Psoas muscle (tissue), 7 donors: ENCODE measurements at regions not wholly inside any gene's neighbourhood (a gene's known extent, or its start where the extent isn't known, plus 50 kb on each side); places are given as distances from the start of the nearest gene placed in this dataset.

Experiments
- ATAC-seq, 4 donors: fragments of 200-7000 bp; cut with Tn5 transposase; one replicate each; pipeline ENCODE4 v1.9.1; 2020; ENCODE audit warnings: moderate library complexity in 3 of 4, mild to moderate bottlenecking in 2 of 4
- DNase-seq, 2 donors: peaks; one replicate each; pipeline ENCODE4 v3.0.0-alpha.2; 2020
- H3K27ac ChIP-seq: fragments of 200-600 bp; one replicate; pipeline ENCODE4 v1.8.0; 2022
- H3K27me3 ChIP-seq, 3 donors: fragments of 200-600 bp in 1 of 3; one replicate each; pipeline versions ENCODE4 v1.6.1 to v1.8.0; 2013 to 2022; ENCODE audit warnings: low read length in 2 of 3, mild to moderate bottlenecking in 2 of 3, moderate library complexity in 1 of 3; ENCODE audit not compliant: insufficient read depth in 3 of 3
- H3K36me3 ChIP-seq, 2 donors: fragments of 200-600 bp in 1 of 2; one replicate each; pipeline versions ENCODE4 v1.6.1 to v1.8.0; 2013 to 2022; ENCODE audit warnings: low read depth in 1 of 2, mild to moderate bottlenecking in 1 of 2, moderate library complexity in 1 of 2; ENCODE audit not compliant: insufficient read depth in 1 of 2
- H3K4me1 ChIP-seq: fragments of 200-600 bp; one replicate; pipeline ENCODE4 v1.8.0; 2022
- H3K4me3 ChIP-seq: fragments of 200-600 bp; one replicate; pipeline ENCODE4 v1.8.0; 2022; ENCODE audit warnings: mild to moderate bottlenecking
- H3K9me3 ChIP-seq: fragments of 200-600 bp; one replicate; pipeline ENCODE4 v1.8.0; 2022
- CTCF ChIP-seq: fragments of 200-600 bp; IDR thresholded peaks from one replicate; pipeline ENCODE4 v1.8.0; 2022; ENCODE audit warnings: antibody characterized with exemption
- WGBS, 3 donors: extraction: QIAGEN DNeasy Blood & Tissue Kit; methylation state at CpG; one replicate each; pipeline versions ENCODE4 v1.1.6 to v1.1.7; 2013; 5-methylcytosine and 5-hydroxymethylcytosine counted together
- intact Hi-C, 2 donors: fragments of 100-400 bp; cut with DNase I; formaldehyde crosslinking; loops; one replicate each; pipeline versions ENCODE4 v1.11.0 to v1.14.2; 2022
- donor health status: healthy with polysubstance abuse.
- donor health status: DM: no; HTN: no; CAD: no; lungs with moderate emphysema.
- donor health status: Bipolar disorder and iron deficiency.
- donor health status: healthy.
- donor health status: DM: yes; HTN: yes; CAD: no.
- donor health status: DM: no; HTN: no; CAD: no.
- donor health status: DM: yes; HTN: yes; CAD: no.

- intact Hi-C loops: no loop called here
- no peak for TF ChIP-seq CTCF
- no peak overlapping the region for H3K27ac ChIP-seq
- WGBS, 3 donors: 53 to 81% (median 57%) methylated on average over 1 of the region's 1 CpG
- no peaks in the 10 kb centered on the region for H3K27me3 ChIP-seq
- H3K9me3 ChIP-seq: no peaks in the 10 kb centered on the region
- no peak for ATAC-seq
- no peaks in the 10 kb centered on the region for H3K36me3 ChIP-seq
- no peaks in the 10 kb centered on the region for H3K4me1 ChIP-seq
- no peak for DNase-seq
- no peak overlapping the region for H3K4me3 ChIP-seq
Observed at GRCh38 chr3:174667386-174667785, 191.7 kb upstream of the NAALADL2 start.

DNA sequence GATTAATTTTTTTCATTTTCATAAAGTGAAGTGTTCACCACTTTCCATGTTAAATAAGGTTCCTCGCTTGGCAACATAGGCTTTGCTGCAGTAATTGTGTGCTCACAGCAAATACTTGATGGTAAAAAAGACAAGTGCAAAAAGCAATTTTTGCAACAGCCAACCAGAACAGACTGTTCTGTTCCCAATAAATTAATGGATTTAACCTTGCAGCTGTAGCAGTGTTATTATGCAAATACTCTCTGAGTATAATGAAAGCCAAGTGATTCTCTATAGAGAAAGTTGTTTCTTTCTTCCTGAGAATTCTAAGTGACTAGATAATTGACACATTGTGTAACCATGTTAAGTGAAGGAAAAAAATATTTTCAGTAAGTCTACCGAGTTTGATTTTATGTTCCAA is 183.7 kb upstream of the NAALADL2 start:
- DNase-seq (no peak), ATAC-seq (no peak)
- TF ChIP-seq CTCF: no peak
- H3K36me3 ChIP-seq: no peaks in the 10 kb centered on the region
- intact Hi-C loops: no loop called here
- no peaks in the 10 kb centered on the region for H3K27me3 ChIP-seq
- H3K4me1 ChIP-seq: no peaks in the 10 kb centered on the region
- WGBS, 3 donors: 56 to 72% (median 64%) methylated on average over 2 of the region's 2 CpGs
- no peaks in the 10 kb centered on the region for H3K9me3 ChIP-seq
- no peak overlapping the region for H3K27ac ChIP-seq
- no peak overlapping the region for H3K4me3 ChIP-seq

DNA sequence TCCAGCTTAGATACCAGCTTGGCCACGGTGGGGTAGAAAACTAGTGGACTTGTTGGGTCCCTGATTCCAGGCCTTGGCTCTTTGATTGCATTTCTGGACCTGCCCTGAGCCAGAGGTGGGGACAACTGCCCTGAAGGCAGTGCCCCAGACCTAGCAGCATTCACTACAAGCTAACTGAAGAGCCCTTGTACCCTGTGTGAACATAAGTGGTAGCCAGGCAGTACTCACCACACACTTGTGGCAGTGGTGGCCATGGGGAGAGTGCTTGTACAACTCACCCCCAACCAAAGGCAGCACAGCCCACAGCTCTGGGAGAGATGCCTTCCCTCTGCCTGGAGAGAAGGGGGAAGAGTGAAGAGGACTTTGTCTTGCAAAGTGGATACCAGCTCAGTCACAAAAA is 177.3 kb upstream of the NAALADL2 start:
- 77 to 91% (median 83%) methylated on average over 1 of the region's 1 CpG for WGBS, 3 donors
- Histone ChIP-seq H3K27ac (no peak overlapping the region), H3K36me3 (no peaks in the 10 kb centered on the region), H3K9me3 (peaks cover 3% of the 10 kb centered on the region), H3K4me3 (no peak overlapping the region), H3K27me3 (no peaks in the 10 kb centered on the region), H3K4me1 (no peaks in the 10 kb centered on the region)
- DNase-seq: no peak
- TF ChIP-seq CTCF: no peak
- intact Hi-C loops: no loop called here
- no peak for ATAC-seq

- no peaks in the 10 kb centered on the region for H3K36me3 ChIP-seq
- no peak for TF ChIP-seq CTCF
- no peaks in the 10 kb centered on the region for H3K27me3 ChIP-seq
- no peak for DNase-seq
- H3K9me3 ChIP-seq: peaks cover 3% of the 10 kb centered on the region
- no peak for ATAC-seq
- H3K4me3 ChIP-seq: no peak overlapping the region
- no peak overlapping the region for H3K27ac ChIP-seq
- intact Hi-C loops: no loop called here
- no peaks in the 10 kb centered on the region for H3K4me1 ChIP-seq
- 95 to 99% (median 96%) methylated on average over 4 of the region's 4 CpGs for WGBS, 3 donors
Observed at GRCh38 chr3:174685796-174686195, 173.3 kb upstream of the NAALADL2 start.

GRCh38 chr3:174697310-174697709 is 161.8 kb upstream of the NAALADL2 start:
- no peak overlapping the region for H3K27ac ChIP-seq
- DNase-seq: no peak

More at GRCh38 chr3:174697310-174697709, 161.8 kb upstream of the NAALADL2 start:
- intact Hi-C loops: no loop called here
- Histone ChIP-seq H3K36me3 (no peaks in the 10 kb centered on the region), H3K9me3 (no peaks in the 10 kb centered on the region), H3K4me1 (no peaks in the 10 kb centered on the region), H3K27me3 (no peaks in the 10 kb centered on the region), H3K4me3 (no peak overlapping the region)
- no peak for TF ChIP-seq CTCF
- no peak for ATAC-seq
- 32 to 56% (median 43%) methylated on average over 1 of the region's 1 CpG for WGBS, 3 donors
